GM18502 (cell line): ENCODE measurements at regions not wholly inside any gene's neighbourhood (a gene's known extent, or its start where the extent isn't known, plus 50 kb on each side); places are given as distances from the start of the nearest gene placed in this dataset.

Source experiments
- ATAC-seq: cut with Tn5 transposase; IDR thresholded peaks from one replicate; pipeline ENCODE4 v1.9.1; 2021; ENCODE audit warnings: mild to moderate bottlenecking; ENCODE audit not compliant: unreplicated experiment, poor library complexity

DNA sequence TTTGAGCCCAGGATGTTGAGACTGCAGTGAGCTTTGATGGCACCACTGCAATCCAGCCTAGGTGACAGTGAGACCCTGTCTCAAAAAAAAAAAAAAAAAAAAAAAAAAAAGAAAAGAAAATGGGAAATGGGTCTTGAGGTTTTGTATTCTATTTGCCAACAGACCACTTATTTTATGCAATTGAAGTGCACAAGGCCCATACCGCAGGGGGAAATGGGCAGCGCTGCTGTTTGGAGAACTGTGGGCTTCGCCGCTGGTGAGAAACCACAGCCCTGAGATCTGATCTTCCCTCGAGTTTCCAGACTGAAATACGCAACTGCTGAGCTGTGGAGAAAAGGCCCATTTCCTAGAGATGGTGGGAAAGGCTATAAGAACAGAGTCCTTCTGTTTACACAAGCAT lies 512.0 kb downstream of the TCERG1L start:
- no peak for ATAC-seq

DNA sequence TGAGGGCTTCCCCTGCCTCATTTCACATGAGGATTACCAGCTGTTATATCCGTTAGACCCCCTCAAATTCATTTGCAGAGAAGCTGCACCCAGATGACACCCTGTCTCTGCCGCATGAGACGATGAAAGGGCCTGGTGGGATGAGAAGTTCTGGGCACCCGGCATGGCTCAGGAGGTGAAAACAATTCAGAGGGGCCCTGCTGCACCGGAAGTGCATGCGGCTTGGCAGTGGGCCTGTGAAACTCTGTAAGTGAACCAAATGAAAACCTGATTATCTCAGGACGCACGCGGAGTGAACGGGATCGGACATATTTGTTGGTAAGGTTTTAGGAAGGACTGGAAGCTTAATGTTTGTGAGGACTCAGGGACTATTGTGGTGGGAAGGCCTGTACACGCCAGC lies 511.2 kb downstream of the TCERG1L start:
- ATAC-seq = no peak

DNA sequence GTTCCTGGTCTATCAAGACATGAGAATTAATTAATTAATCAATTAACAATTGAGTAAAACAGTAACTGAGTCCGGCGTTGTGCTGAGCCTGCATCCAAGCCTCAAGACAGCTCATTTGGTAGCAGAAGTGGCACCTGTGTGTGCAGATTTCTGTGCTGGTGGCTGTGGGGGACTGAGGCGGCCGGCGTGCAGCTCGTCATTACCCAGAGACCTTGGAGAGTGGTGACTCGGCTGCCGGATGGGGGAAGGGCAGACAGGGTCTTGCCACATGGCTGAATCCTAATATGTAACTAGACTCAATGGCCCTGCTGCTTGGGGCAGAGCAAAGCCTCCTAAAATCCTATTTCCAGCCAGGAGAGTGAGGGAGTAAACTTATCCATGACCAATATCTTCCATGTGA lies 510.2 kb downstream of the TCERG1L start:
- ATAC-seq = no peak

DNA sequence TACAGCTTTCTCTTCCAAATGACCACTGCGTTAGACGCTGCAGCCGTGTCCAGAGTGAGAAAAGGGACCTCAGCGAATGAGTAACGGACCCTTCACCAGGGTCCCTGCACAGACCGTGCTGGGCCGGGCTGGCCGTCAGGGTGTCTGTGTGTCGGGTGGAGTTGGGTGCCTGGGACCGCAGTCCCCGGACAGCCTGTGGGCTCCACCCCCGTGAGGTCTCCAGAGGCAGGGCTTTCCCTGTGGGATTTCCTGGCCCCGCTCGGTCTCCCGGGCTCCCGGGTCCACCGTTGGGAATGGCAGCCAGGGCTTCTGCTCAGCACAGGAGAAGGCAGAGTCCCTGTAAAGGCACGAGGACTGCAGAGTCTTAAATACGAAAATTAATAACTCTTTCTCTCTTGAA lies 509.7 kb downstream of the TCERG1L start:
- no peak for ATAC-seq

DNA sequence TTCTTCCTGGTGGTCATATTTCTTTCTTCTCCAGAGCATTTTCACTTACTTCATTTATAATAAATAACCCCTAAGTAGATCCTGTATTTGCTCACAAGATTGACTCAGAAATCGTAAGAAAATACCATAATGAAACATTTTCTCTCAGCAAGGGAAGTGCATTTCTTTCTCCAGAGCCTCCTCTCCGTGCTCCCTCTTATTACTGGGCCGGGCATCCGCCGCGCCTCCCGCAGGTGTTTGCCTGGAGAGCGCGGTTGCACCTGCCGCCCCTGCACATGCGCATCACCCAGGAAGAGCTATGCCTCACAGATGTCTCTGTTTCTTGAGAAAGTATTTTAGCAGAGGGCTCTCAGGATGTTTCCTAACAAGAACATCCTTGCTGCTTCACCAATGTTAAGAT lies 509.2 kb downstream of the TCERG1L start:
- ATAC-seq = no peak

DNA sequence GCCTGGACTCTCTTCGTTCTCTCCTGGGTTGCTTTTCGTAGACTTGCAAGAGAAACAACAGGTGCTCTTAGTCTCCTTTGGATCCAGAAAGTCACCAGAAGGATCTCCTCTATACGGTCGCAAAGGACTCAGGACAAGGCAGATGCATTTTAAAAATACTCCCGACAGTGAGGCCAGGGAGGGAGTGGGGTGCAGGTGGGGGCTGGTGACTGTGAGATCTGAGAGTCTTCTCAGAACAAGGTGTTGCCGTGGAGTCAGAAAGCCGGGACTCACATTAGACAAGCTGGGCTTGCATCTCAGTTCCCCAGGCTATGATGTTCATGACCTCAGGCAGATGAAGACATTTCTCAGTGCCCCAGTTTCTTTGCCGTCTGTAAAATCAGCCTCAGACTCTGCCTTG lies 507.2 kb downstream of the TCERG1L start:
- ATAC-seq = no peak

DNA sequence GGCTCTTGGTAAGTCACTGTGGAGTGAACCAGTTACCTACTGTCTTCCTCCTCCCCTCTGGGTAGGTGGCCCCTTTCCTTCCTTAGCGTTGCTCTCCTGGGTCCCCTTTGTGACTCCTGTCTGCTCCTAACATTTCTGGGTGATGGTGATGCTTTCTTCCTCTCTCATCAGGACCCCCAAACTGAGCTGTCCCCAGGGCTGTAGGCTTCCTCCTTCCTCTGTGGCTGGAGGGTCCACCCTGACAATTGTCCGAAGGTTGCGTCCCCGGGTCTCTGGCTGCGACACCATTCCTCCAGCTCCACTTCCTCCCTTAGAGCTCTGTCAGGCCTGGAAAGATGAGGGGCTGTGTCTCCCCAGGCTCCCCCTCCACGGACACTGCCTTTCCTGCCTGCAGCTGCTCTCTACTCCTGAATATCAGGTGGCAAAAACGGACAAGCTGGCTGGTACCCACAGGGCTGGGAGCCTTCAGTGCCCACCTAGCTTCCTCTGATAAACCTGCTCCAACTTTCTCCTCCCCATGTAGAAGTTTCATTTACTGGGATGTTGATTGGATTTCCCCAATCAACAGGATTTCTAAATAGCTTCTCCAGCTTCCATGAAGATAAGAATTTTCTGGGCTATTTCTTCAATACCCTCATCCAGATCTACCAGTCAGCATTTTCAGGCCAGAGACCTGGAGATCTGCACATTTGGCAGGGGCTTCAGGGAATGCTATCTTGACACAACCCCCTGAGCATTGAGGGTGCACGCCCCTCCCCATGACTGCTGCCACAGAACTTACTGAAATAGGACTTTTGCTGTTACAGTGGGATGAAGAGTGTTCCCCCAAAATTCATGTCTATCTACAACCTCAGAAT lies 506.5 kb downstream of the TCERG1L start:
- ATAC-seq = no peak

DNA sequence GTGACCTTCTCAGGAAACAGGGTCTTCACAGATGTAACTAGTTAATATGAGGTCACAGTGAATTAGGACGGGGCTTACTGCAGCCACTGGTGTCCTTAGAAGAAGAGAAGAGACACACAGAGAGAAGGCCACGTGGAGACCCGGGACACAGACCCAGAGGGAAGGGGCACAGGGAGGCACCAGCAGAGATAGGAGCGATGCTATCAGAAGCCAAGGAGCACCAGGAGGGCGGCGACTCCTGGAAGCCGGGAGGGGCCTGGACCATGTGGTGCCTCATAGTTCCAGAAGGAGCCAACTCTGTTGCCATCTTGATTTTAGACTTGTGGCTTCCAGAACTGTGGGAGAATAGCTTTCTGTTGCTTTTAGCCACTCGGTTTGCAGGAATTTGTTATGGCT lies 505.9 kb downstream of the TCERG1L start:
- ATAC-seq = no peak

DNA sequence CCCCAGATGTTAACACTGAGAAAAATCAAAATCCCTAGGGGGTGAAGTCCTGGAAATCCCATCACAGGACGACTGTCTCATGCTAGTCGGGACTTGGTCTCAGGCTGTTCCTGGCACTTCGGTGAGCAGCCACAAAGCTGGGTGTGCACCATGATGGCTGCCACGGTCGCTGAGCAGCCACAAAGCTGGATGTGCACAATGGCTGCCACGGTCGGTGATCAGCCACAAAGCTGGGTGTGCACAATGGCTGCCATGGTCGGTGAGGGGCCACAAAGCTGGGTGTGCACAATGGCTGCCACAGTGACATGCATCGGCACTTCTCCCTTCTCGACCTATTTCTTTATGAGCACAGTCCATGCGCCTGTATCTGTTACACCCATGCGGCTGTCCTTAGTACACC lies 505.1 kb downstream of the TCERG1L start:
- ATAC-seq = no peak

DNA sequence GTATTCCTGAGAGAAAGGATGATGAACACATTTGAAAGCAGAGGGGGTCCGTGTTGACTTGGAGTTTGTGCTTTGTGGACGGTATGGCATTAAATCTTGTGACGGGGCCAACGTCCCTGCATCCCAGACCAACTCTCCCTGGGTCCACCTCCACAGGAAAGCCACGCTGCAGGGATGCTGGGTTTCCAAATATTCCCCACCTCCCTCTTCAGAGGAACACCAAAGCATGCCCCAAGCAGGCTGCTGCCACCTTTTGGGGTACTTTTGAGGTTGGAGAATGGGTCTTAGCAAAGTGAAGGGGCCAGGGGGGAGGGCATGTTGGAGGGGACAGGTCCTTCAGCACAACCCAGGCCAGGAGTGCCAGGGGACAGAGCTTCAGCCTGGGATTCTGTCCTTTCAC lies 504.4 kb downstream of the TCERG1L start:
- no peak for ATAC-seq

DNA sequence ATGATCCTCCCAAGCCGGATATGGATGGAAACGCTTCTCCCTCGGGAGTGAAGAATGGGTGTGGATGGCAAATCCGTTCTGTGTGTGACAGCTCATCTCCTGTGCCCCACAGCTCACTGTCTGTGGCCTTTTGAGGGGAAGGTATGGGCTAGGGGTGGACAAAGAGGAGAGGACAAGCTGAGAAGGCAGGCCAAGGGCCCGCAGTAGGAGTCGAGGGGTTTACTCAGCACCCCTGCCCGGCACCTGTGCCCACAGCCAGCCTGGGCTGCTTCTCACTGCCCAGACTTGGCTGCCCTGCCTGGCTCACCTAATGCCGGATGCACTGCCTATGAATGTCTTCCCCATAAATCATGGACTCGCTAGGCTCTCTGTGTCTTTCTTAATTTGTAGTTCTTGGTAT lies 503.8 kb downstream of the TCERG1L start:
- no peak for ATAC-seq

DNA sequence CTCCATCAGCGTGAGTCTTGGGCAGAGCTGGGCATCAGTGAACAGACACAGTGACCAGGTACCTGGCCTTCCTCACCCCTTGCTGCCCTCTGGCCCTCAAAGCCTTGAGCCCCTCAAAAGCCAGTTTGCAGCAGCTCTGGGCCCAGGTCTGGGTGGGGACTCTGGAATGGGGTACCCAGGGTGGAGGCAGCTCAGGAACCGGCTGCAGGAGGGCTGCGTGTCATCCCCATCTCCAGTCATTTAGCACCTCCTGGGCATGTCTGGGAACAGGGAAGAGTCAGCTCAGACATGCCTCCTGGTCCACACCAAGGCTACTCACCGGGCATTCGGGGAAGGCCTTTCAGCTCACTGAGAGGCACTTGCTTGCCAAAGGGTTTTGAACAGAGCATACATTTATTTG lies 503.3 kb downstream of the TCERG1L start:
- no peak for ATAC-seq

DNA sequence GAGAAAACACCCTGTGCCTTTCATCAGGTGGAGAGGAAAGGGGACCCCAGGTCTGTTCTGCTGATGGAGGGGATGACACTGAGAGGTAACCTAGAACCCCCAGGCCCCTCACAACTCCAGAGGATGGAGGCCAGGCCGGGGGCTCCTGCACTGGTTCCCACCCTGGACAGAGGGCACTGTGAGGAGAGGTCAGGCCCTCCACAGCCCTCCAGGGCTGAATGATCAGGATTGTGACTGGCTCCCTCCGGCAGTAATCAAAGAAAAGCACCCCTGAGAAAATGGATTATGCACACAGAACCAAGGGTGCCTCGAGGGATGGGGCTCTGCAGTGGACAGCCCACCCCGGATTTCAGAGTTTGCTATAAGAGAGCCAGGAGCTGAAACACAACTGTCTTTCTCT lies 502.8 kb downstream of the TCERG1L start:
- ATAC-seq = no peak

DNA sequence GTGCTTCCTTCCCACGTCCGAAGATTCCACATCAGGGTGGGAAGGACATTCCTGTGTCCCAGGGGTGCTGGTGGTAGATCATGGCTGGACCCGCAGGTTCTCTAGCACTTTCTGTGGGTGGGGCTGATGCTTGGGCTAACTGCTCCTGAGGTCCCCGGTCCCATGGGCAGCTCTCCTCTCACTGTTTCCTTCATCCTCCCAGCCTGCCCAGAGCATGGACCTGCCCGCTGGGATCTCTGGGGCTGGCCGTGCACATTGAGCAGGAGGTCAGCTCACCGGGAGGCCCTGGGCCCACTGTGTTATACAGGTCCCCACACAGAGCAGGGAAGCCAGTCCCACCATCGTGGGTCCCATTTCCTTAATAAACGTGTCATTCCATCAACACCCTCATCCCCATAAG lies 502.3 kb downstream of the TCERG1L start:
- ATAC-seq = no peak

DNA sequence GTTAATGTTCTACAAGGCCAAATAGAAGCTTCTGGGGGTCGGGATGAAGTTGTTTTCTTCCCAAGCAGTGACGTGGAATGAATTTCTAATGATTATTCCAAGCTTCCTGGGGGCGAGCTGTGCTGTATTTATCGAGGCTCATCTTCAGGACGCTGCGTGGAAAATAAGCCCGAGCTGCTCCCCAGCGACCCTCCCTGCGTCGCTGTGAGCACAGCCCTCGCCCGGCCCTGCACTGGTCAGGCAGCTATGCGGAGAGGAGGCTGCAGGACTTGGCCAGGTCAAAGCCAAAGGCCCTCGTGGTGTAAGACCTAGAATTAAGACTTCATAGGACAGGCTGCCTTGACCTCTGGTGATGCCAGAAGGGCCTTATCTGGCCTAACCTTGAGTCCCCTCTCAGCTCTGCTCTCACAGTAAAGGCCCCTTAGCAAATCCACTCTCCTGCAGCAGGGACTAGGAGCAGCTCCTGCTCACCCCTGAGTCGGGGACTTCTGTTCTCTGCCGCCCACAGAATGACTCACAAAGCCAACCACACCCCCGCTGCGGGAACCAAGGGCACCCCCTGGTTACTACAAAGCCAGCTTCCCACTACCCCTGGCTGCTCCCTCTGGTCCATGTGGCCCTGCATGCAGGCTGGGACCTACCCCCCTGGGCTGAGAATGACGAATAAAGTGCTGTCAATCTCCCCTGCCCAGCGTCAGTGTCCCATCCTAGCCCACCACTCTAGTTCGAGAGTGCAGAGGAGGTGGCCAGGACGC lies 501.6 kb downstream of the TCERG1L start:
- ATAC-seq = no peak

DNA sequence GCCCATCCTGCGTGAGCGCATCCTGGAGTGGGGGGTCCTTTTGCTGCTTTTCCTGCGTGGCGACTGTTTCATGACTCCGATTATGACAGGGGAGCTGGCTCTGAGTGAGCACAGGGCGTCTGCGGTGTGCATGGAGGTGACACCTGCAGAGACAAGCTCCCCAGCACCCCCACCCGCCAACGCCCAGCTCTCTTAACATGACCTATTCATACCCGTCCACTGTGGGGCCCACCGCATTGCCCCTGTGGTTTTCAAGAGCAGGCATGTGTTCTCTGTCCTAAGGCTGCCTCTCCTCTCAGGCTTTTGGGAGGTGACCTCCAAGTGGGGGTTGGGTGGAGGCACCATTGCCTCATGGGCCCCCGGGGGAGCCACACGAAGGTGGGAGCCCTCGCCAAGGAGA lies 500.7 kb downstream of the TCERG1L start:
- ATAC-seq = no peak

DNA sequence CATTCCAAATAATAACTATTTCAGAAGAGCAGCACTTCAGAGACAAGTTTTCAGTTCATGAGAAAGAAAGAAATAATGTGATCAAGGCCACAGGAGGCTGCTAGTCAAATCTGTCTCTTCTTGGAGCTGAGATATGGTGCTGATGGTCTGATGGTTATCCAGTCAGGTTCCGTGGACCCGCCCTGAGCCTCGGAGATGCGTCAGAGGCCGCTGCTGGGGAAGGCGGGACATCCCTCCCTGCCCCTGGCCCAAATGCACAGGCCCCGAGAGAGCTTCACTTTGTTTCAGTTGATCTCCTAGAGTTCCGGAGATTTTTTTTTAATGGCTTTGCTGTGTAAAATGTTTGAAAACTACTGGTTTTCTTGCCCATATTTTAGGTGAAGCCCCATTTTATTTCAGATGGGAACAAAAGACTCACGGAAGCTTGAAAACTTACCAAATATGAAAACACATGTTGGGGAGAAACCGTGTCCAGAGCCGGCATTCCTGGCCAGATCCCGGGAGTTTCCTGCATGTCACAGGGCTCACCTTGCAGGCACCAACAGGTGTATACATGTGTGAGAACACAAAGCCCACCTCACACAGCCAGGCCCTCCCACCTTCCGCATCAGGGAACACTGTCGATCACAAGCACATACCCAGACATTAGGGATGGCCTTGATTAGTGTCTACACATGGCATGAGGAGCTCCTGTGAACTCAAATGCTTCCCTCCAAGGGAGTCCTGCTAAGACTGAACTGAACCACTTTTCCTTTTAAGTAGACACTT lies 499.0 kb downstream of the TCERG1L start:
- ATAC-seq = no peak

DNA sequence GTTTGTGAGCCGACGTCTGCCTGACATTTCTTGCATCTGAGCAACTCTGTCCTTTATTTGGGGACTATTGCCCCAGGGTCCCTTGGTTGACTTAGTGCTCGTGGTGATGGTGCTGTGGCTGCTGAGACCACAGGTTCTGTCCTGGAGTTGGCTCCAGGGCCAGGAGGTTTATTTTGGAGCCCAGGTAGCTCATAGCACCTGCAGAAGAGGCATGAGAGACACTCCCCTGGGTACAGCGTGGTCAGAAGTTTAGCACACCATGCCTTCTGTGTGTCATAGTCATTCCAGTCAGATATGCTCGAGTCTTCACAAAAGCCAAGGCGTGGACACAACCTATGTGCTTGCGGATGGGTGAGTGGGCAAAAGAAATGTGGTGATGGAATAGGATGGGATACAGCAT lies 496.9 kb downstream of the TCERG1L start:
- no peak for ATAC-seq

DNA sequence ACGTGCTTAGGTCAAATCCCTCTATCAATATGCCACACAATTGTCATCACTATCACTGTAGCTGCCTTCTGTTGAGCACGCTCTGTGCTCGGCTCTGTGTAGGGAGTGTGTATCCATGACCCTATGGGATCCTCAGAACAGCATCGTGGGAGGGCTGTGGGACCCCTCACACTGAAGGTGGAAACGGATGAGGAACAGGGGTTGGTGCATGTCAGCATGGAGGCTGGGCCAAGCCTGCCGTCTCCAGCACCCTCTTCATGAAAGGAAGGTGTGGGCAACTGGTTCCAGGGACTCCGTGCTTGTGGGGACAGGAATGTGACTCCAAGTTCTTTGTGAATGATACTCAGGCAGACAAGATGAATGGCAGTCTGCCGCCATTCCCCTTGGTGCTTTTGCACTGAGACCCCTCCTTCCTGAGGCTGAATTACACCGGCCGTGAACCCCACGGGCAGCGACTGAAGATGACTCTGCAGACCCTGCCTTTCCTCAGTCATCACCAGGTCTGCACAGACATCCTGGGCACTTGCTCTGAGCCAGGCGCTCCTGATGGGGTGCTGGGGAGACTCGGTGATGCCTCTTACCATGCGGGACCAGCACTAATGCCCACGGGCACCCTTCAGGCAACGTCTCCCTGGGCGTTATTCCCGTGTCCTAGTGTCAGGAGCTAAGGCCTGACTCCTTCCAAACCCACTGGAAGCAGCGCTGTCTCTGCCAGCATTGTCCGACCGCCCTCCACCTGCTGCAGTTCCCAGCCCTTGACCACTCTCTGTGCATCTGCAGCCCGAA lies 495.2 kb downstream of the TCERG1L start:
- ATAC-seq = no peak

DNA sequence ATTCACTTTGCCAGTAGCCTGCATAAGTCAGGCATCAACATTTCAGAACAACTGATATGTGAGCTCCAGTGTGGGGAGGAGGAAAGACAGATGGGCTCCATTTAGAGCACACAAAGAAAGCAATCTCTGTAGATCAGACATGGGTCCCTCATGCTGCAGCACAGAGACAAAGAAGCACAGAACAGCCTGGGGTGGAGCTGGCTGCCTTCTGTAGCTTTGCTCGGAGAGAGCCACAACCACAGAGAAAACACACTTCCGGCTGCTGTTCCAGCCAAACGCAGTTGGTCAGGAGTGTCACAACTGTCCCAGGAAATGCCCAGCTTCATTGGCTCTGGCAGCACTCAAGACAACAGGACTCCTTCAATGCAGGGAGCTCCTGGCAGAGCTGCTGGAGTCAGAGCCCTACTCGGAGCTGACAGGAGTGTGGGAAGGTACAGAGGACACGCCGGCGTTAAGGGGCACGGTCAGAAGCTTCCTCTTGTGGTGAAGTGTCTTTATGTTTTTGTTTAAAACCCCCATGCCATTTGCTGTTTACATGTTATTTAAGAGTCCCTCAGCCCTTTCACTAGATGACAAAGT lies 494.4 kb downstream of the TCERG1L start:
- no peak for ATAC-seq
